ACC112 (cell line): ENCODE measurements at regions not wholly inside any gene's neighbourhood (a gene's known extent, or its start where the extent isn't known, plus 50 kb on each side); places are given as distances from the start of the nearest gene placed in this dataset.

ENCODE experiments used
- H2AFZ ChIP-seq: fragments of 200-600 bp; sonication (generic); one replicate; pipeline ENCODE4 v1.6.0; 2017; ENCODE audit warnings: antibody characterized with exemption, low read length; ENCODE audit not compliant: unreplicated experiment
- H3K27ac ChIP-seq: fragments of 200-600 bp; sonication (generic); 2 replicates; pipeline ENCODE4 v1.5.1; 2014; ENCODE audit warnings: low read depth, mild to moderate bottlenecking, antibody characterized with exemption, low read length, moderate library complexity
- H3K27me3 ChIP-seq: fragments of 200-600 bp; sonication (generic); 2 replicates; pipeline ENCODE4 v1.6.1; 2014; ENCODE audit warnings: mild to moderate bottlenecking, antibody characterized with exemption, low read length, moderate library complexity, mixed read lengths; ENCODE audit not compliant: insufficient read depth
- H3K36me3 ChIP-seq: fragments of 200-600 bp; sonication (generic); 2 replicates; pipeline ENCODE4 v1.6.1; 2016; ENCODE audit warnings: mild to moderate bottlenecking, antibody characterized with exemption, low read length, moderate library complexity, mixed read lengths; ENCODE audit not compliant: insufficient read depth
- H3K4me1 ChIP-seq: fragments of 200-600 bp; sonication (generic); one replicate; pipeline ENCODE4 v1.6.1; 2016; ENCODE audit warnings: low read length, mixed read lengths; ENCODE audit not compliant: insufficient read depth, unreplicated experiment, control insufficient read depth
- H3K4me3 ChIP-seq: fragments of 200-600 bp; sonication (generic); 2 replicates; pipeline ENCODE4 v1.5.1; 2014; ENCODE audit warnings: mild to moderate bottlenecking, low read depth, low read length
- H3K79me2 ChIP-seq: fragments of 200-600 bp; sonication (generic); one replicate; pipeline ENCODE4 v1.6.0; 2016; ENCODE audit warnings: low read length; ENCODE audit not compliant: control insufficient read depth, unreplicated experiment, insufficient read depth

- no peak overlapping the region for H3K27ac ChIP-seq
- H3K4me1 ChIP-seq, result no peaks in the 10 kb centered on the region
- H3K36me3 ChIP-seq, result no peaks in the 10 kb centered on the region
- H3K4me3 ChIP-seq, result no peak overlapping the region
- H3K79me2 ChIP-seq, result no peaks in the 10 kb centered on the region
- no peak overlapping the region for H2AFZ ChIP-seq
- no peaks in the 10 kb centered on the region for H3K27me3 ChIP-seq
These were observed 1015.8 kb downstream of the BRD1 start for GRCh38 chr22:48811885-48812284.

- H3K79me2 ChIP-seq, result no peaks in the 10 kb centered on the region
- H3K4me3 ChIP-seq, result no peak overlapping the region
- no peaks in the 10 kb centered on the region for H3K4me1 ChIP-seq
- H3K27ac ChIP-seq, result no peak overlapping the region
- no peaks in the 10 kb centered on the region for H3K36me3 ChIP-seq
- no peaks in the 10 kb centered on the region for H3K27me3 ChIP-seq
- no peak overlapping the region for H2AFZ ChIP-seq
These were observed 1019.4 kb downstream of the BRD1 start for GRCh38 chr22:48808038-48808960.

GRCh38 chr22:48807155-48807554 lies 1020.5 kb downstream of the BRD1 start:
- Histone ChIP-seq H3K27me3 (no peaks in the 10 kb centered on the region), H2AFZ (no peak overlapping the region), H3K4me1 (no peaks in the 10 kb centered on the region), H3K36me3 (no peaks in the 10 kb centered on the region), H3K79me2 (no peaks in the 10 kb centered on the region), H3K4me3 (no peak overlapping the region), H3K27ac (no peak overlapping the region)

DNA sequence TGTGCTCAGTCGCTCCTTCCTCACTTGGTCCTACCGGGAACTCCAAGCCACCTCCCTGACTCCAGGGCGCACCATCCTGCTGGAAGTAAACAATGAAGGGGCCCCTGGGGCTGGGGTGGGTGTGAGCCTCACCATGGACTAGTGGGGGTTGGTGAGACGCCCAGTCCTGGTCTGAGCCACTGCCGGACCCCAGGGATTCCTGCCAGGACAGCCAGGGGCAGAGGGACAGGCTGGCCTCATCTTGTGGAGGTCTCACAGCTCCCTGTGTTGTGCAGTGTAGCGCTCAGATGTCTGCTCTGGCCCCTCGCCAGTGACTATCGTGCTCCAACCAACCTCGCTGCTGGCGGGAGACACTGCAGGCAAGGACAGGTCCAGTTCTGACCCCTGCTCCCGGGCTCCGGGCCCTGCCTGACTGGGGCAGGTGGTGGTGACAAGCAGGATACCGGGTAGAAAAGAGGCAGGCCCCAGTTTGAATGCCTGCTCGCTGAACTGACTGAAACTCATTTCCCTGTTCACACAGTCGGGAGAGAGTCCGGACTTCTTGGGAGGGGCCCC lies 1021.4 kb downstream of the BRD1 start:
- Histone ChIP-seq H3K36me3 (no peaks in the 10 kb centered on the region), H3K79me2 (no peaks in the 10 kb centered on the region), H3K4me1 (no peaks in the 10 kb centered on the region), H3K27ac (no peak overlapping the region), H3K4me3 (no peak overlapping the region), H2AFZ (no peak overlapping the region), H3K27me3 (no peaks in the 10 kb centered on the region)

DNA sequence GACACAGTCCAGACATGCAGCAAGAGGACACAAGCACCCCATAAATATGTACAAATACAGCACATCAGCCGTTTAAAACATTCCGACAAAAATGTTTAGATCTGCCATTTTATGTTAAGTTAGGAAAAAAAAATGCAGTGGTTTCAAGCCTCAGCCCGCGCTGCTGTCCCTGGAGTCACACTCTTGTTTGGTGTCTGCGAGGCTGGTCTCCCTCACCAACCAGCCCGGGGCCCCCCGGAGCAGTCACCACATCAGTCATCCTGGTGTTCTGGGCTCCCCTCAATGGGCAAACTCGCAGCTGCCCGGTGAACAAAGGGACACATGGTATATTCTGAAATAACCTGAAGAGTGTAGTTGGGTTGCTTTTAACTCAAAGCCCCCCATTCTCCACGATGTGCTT lies 1022.2 kb downstream of the BRD1 start:
- no peaks in the 10 kb centered on the region for H3K79me2 ChIP-seq

GRCh38 chr22:48804811-48805301 lies 1022.8 kb downstream of the BRD1 start:
- H3K27me3 ChIP-seq, result no peaks in the 10 kb centered on the region
- no peak overlapping the region for H3K4me3 ChIP-seq
- H3K79me2 ChIP-seq, result no peaks in the 10 kb centered on the region
- no peak overlapping the region for H2AFZ ChIP-seq
- no peaks in the 10 kb centered on the region for H3K36me3 ChIP-seq
- no peaks in the 10 kb centered on the region for H3K4me1 ChIP-seq
- H3K27ac ChIP-seq, result no peak overlapping the region

More for the DNA sequence above, 1022.2 kb downstream of the BRD1 start:
- H2AFZ ChIP-seq, result no peak overlapping the region
- no peaks in the 10 kb centered on the region for H3K27me3 ChIP-seq
- no peak overlapping the region for H3K27ac ChIP-seq
- H3K4me3 ChIP-seq, result no peak overlapping the region
- no peaks in the 10 kb centered on the region for H3K4me1 ChIP-seq
- H3K36me3 ChIP-seq, result no peaks in the 10 kb centered on the region

- H3K4me3 ChIP-seq, result no peak overlapping the region
- no peaks in the 10 kb centered on the region for H3K27me3 ChIP-seq
- no peaks in the 10 kb centered on the region for H3K4me1 ChIP-seq
- no peaks in the 10 kb centered on the region for H3K36me3 ChIP-seq
- no peak overlapping the region for H2AFZ ChIP-seq
- no peaks in the 10 kb centered on the region for H3K79me2 ChIP-seq
- no peak overlapping the region for H3K27ac ChIP-seq
These were observed 1023.5 kb downstream of the BRD1 start for GRCh38 chr22:48803948-48804810.

- H3K36me3 ChIP-seq, result no peaks in the 10 kb centered on the region
- no peaks in the 10 kb centered on the region for H3K4me1 ChIP-seq
- no peak overlapping the region for H3K4me3 ChIP-seq
- no peak overlapping the region for H3K27ac ChIP-seq
- H3K79me2 ChIP-seq, result no peaks in the 10 kb centered on the region
- no peaks in the 10 kb centered on the region for H3K27me3 ChIP-seq
- H2AFZ ChIP-seq, result no peak overlapping the region
These were observed 1024.3 kb downstream of the BRD1 start for GRCh38 chr22:48803171-48803947.

DNA sequence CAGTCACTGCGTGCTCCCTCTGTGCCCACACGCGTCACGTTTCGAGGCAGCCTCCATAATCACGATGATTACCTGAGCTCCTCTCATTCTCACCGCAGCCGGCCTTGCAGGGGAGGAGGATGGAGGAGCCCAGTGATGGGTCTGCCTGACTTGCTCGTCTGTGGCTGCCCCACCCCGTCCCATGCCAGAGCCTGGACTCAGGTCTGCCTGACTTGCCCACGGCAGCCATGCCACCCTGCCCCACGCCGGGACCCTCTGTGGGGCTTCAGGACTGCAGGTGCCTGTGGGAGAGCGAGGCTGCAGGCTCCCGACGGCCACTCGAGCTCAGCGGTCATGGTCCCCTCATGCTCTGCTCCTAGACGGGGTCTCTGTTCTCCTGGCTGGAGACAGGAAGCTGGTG lies 1025.1 kb downstream of the BRD1 start:
- no peaks in the 10 kb centered on the region for H3K79me2 ChIP-seq
- H3K36me3 ChIP-seq, result no peaks in the 10 kb centered on the region
- H2AFZ ChIP-seq, result no peak overlapping the region
- no peaks in the 10 kb centered on the region for H3K27me3 ChIP-seq
- no peaks in the 10 kb centered on the region for H3K4me1 ChIP-seq
- no peak overlapping the region for H3K4me3 ChIP-seq
- H3K27ac ChIP-seq, result no peak overlapping the region
